ENCODE measurements at regions not wholly inside any gene's neighbourhood (a gene's known extent, or its start where the extent isn't known, plus 50 kb on each side); places are given as distances from the start of the nearest gene placed in this dataset.

DNA sequence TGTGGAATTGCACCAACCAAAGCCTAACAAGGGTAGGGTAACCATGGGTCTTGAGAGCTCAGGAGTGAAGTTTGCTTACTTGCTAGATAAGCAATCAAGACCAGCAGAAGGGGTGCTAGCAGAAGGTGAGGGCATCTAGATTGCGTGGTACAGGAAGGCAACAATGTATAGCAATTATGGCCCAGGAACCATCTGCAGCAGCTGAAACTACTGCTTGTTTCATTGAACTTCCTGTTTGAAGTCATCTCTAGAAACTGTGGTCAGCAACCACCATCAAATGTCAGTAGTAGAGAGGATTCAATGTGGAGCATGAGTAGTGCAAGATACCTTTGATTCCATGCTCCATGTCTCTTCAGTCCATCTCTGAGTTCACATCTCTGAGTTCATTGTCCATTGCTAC lies 462.1 kb upstream of the GRAMD2B start:
- TF ChIP-seq POLR2A (IDR thresholded peaks at IDR 0.05; ENCODE audit: low read length) (no peak), GATA1 (IDR thresholded peaks at IDR 0.05; ENCODE audit: low read depth, low read length) (no peak)

All from erythroblast (primary cell).